ENCODE measurements at regions not wholly inside any gene's neighbourhood (a gene's known extent, or its start where the extent isn't known, plus 50 kb on each side); places are given as distances from the start of the nearest gene placed in this dataset.

DNA sequence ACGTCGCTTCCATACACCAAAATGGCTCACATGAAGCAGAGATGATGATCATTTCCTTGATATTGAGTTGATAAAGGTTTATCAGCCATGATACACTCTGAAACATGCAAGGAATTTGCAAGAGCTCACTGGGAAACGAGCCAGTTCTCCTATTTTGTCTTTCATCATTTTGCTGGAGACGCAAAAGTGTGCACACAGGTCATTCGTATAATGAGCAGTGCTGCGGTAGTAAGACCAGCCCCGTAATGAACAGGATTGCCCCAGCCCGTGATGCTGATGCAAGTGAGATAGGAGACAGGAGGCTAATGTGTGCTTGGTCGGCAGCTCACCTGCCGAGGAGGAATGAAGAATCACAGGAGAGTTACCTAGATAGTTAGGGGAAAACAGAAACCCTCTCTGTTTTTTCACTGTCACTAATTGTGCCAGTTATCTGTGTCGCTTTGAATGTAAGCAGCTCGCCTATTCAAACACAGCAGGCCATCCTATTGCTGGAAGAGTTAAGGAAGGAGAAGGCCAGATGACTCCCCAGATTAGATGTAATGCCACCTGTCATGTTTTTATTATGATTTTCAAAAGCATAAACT, 391.8 kb downstream of the SAMD5 start:
- no peak overlapping the region for H3K18ac ChIP-seq (ENCODE audit: extremely low read depth, low read length)
- H2AFZ ChIP-seq (ENCODE audit: low read length), result peak overlapping the region; percentile 88; the same call in 1 of the 2 replicates
- no peak overlapping the region for H3K14ac ChIP-seq (ENCODE audit: insufficient read length)
- no peaks in the 10 kb centered on the region for H4K20me1 ChIP-seq (replicated peaks in 1 of 2; ENCODE audit: control insufficient read depth in 1 of 2, insufficient read depth in 2 of 2, low read length in 2 of 2)
- 79% methylated on average over 12 of the region's 12 CpGs; no CpG with 5 or more reads in 1 of the 2 experiments for WGBS, 2 experiments (ENCODE audit: extremely low coverage in 1 of 2, insufficient coverage in 1 of 2, insufficient read length in 1 of 2, insufficient replicate concordance in 2 of 2, low coverage in 1 of 2, low lambda C conversion rate in 2 of 2, missing lambda C conversion rate in 1 of 2)
- FAIRE-seq (no peak), DNase-seq (ENCODE audit: low read depth in 1 of 2, low spot score in 2 of 2) (no peak)
- no peak overlapping the region for H4K5ac ChIP-seq (ENCODE audit: insufficient read length, low read depth, low read length)
- no peaks in the 10 kb centered on the region for H3K23me2 ChIP-seq (ENCODE audit: low read depth, low read length)
- H2BK5ac ChIP-seq (ENCODE audit: low read depth, low read length), result no peak overlapping the region
- H3K4me2 ChIP-seq (ENCODE audit: insufficient read depth in 1 of 2, low read depth in 2 of 2, low read length in 2 of 2), result no peak overlapping the region; a peak in 1 of 4 replicates
- no peaks in the 10 kb centered on the region for H3K9me3 ChIP-seq (ENCODE audit: insufficient read depth in 2 of 2, low read depth in 1 of 2, low read length in 1 of 2)
- no peak overlapping the region for H3K27ac ChIP-seq (ENCODE audit: low read depth, low read length)
- no peaks in the 10 kb centered on the region for H3K79me1 ChIP-seq (ENCODE audit: low read depth, low read length)
- no peak overlapping the region for H2BK12ac ChIP-seq (ENCODE audit: low read depth, low read length)
- no peak overlapping the region for H4K91ac ChIP-seq (replicated peaks; ENCODE audit: insufficient read length, low read length)
- H3K36me3 ChIP-seq (ENCODE audit: control insufficient read depth in 2 of 4, insufficient read depth in 4 of 4, low read length in 3 of 4), result no peaks in the 10 kb centered on the region
- H3K56ac ChIP-seq (replicated peaks; ENCODE audit: insufficient read length, low read depth, low read length), result no peak overlapping the region
- H4K8ac ChIP-seq (ENCODE audit: extremely low read depth, insufficient read depth, low read length), result no peak overlapping the region
- ChIA-PET POLR2A (ENCODE audit: partially characterized antibody) (interaction anchor here (1.1 kb wide), 1 partner anchor 16 kb away, joined by 4 read pairs; no protein-coding TSS in a partner anchor), CTCF (ENCODE audit: partially characterized antibody) (interaction anchor here (0.7 to 0.8 kb wide), 2 partner anchors 13 to 517 kb away, joined by 3 read pairs; no protein-coding TSS in a partner anchor)
- H3K4ac ChIP-seq (replicated peaks; ENCODE audit: insufficient read length, low read depth, low read length), result no peak overlapping the region
- no peak overlapping the region for H2AK5ac ChIP-seq (ENCODE audit: low read depth, low read length)
- no peak overlapping the region for H3K9ac ChIP-seq (replicated peaks in 1 of 4; ENCODE audit: extremely low read depth in 1 of 4, low read depth in 3 of 4, low read length in 3 of 4)
- H3K4me1 ChIP-seq (replicated peaks in 1 of 4; ENCODE audit: control insufficient read depth in 3 of 4, insufficient read depth in 4 of 4, low read length in 3 of 4), result peaks cover 0 to 7% (median 0%) of the 10 kb centered on the region in 4 experiments; a peak in 1 of 7 replicates
- H3K23ac ChIP-seq (ENCODE audit: insufficient read length), result no peak overlapping the region
- no peak overlapping the region for H2BK15ac ChIP-seq (ENCODE audit: low read length)
- no peaks in the 10 kb centered on the region for H3K27me3 ChIP-seq (replicated peaks in 1 of 4; ENCODE audit: control insufficient read depth in 3 of 4, extremely low read depth in 1 of 4, insufficient read depth in 3 of 4, low read length in 3 of 4)
- H2BK120ac ChIP-seq (replicated peaks; ENCODE audit: low read depth, low read length), result no peak overlapping the region
- no peak overlapping the region for H3K4me3 ChIP-seq (ENCODE audit: extremely low read depth in 1 of 4, insufficient read depth in 2 of 4, low read depth in 3 of 4, low read length in 4 of 4)
- no peak overlapping the region for H2BK20ac ChIP-seq (ENCODE audit: low read length)
- H3K79me2 ChIP-seq (ENCODE audit: control insufficient read depth in 1 of 2, insufficient read depth in 2 of 2, low read length in 2 of 2), result no peaks in the 10 kb centered on the region
- TF ChIP-seq CREB1 (IDR thresholded peaks at IDR 0.05), result no peak
- no peak for TF ChIP-seq GABPA (IDR thresholded peaks at IDR 0.05; ENCODE audit: borderline replicate concordance, insufficient read depth, low read length)
- no peak for TF ChIP-seq TEAD4 (IDR thresholded peaks at IDR 0.05; ENCODE audit: low read depth, low read length)
- no peak for TF ChIP-seq BACH1 (IDR thresholded peaks at IDR 0.05; ENCODE audit: low read length)
- no peak for TF ChIP-seq TAF1 (IDR thresholded peaks at IDR 0.05; ENCODE audit: low read depth, low read length)
- no peak for TF ChIP-seq PHF8 (conservative IDR thresholded peaks at IDR 0.05; ENCODE audit: low read depth, low read length)
- TF ChIP-seq POU5F1 (IDR thresholded peaks at IDR 0.05; ENCODE audit: low read depth, low read length), result no peak
- no peak for TF ChIP-seq SP4 (IDR thresholded peaks at IDR 0.05; ENCODE audit: low read length)
- TF ChIP-seq, protein P1, sequence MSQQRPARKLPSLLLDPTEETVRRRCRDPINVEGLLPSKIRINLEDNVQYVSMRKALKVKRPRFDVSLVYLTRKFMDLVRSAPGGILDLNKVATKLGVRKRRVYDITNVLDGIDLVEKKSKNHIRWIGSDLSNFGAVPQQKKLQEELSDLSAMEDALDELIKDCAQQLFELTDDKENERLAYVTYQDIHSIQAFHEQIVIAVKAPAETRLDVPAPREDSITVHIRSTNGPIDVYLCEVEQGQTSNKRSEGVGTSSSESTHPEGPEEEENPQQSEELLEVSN (IDR thresholded peaks at IDR 0.05), result no peak
- no peak for TF ChIP-seq SP1 (IDR thresholded peaks at IDR 0.05; ENCODE audit: low read depth, low read length)
- TF ChIP-seq ASH2L (IDR thresholded peaks at IDR 0.05; ENCODE audit: low read length), result no peak
- TF ChIP-seq CBX5 (IDR thresholded peaks at IDR 0.05; ENCODE audit: low read depth, low read length), result no peak
- no peak for TF ChIP-seq SIX5 (IDR thresholded peaks at IDR 0.05; ENCODE audit: low read depth, low read length)

Measured in H1 (cell line).